Neural cell (in vitro differentiated cells): ENCODE measurements at regions not wholly inside any gene's neighbourhood (a gene's known extent, or its start where the extent isn't known, plus 50 kb on each side); places are given as distances from the start of the nearest gene placed in this dataset.

ENCODE experiments used
- POLR2AphosphoS5 ChIP-seq: IDR thresholded peaks from 2 replicates; pipeline ENCODE4 v1.6.1; 2012
- RAD21 ChIP-seq: fragments of 450-650 bp; conservative IDR thresholded peaks from 2 replicates; pipeline ENCODE4 v1.6.1; 2014; ENCODE audit warnings: antibody characterized with exemption, mild to moderate bottlenecking, moderate library complexity
- TAF1 ChIP-seq: IDR thresholded peaks from 2 replicates; pipeline ENCODE4 v1.6.1; 2012; ENCODE audit warnings: low read depth
- TF ChIP-seq, protein P1 (sequence below): fragments of 450-650 bp; IDR thresholded peaks from 2 replicates; pipeline ENCODE4 v1.5.1; 2014; ENCODE audit warnings: antibody characterized with exemption, mild to moderate bottlenecking, moderate library complexity; ENCODE audit not compliant: poor library complexity, severe bottlenecking
- TF ChIP-seq, protein P2 (sequence below): IDR thresholded peaks from 2 replicates; pipeline ENCODE4 v1.6.1; 2012; ENCODE audit warnings: borderline replicate concordance

DNA sequence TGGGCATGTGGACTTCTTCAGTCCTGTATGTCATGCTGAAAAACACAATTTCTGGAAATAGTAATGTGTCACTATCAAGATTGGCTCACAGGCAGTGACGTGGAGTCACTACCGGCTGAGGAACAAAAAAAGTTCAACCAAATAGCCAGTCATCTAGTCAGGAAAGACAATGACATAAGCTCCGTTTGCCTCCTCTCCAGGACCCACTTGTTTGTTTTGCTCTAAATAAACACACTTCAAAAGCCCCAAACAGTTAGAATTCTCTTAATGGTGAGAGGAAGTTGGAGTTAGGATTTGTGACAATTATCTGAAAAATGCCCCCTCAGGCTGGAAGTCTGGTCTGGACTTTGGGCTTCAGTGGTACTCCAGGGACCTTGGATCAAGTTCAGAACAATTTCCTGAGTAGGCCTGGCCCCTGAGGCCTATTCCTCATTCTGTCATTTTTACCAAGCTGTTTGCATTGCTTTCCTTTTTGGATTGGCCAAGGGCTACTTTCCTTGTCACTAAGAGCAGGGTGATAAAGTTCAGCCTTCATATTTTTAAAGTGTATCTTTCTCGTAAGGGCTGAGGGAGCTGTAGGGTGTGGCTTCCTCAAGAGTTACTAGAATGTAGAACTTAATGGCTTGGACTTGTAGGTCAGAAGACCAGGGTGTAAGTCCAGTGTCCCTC is 98.9 kb downstream of the EOMES start:
- TF ChIP-seq, protein P1, sequence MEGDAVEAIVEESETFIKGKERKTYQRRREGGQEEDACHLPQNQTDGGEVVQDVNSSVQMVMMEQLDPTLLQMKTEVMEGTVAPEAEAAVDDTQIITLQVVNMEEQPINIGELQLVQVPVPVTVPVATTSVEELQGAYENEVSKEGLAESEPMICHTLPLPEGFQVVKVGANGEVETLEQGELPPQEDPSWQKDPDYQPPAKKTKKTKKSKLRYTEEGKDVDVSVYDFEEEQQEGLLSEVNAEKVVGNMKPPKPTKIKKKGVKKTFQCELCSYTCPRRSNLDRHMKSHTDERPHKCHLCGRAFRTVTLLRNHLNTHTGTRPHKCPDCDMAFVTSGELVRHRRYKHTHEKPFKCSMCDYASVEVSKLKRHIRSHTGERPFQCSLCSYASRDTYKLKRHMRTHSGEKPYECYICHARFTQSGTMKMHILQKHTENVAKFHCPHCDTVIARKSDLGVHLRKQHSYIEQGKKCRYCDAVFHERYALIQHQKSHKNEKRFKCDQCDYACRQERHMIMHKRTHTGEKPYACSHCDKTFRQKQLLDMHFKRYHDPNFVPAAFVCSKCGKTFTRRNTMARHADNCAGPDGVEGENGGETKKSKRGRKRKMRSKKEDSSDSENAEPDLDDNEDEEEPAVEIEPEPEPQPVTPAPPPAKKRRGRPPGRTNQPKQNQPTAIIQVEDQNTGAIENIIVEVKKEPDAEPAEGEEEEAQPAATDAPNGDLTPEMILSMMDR, result no peak
- TF ChIP-seq RAD21, result no peak
- TF ChIP-seq, protein P2, sequence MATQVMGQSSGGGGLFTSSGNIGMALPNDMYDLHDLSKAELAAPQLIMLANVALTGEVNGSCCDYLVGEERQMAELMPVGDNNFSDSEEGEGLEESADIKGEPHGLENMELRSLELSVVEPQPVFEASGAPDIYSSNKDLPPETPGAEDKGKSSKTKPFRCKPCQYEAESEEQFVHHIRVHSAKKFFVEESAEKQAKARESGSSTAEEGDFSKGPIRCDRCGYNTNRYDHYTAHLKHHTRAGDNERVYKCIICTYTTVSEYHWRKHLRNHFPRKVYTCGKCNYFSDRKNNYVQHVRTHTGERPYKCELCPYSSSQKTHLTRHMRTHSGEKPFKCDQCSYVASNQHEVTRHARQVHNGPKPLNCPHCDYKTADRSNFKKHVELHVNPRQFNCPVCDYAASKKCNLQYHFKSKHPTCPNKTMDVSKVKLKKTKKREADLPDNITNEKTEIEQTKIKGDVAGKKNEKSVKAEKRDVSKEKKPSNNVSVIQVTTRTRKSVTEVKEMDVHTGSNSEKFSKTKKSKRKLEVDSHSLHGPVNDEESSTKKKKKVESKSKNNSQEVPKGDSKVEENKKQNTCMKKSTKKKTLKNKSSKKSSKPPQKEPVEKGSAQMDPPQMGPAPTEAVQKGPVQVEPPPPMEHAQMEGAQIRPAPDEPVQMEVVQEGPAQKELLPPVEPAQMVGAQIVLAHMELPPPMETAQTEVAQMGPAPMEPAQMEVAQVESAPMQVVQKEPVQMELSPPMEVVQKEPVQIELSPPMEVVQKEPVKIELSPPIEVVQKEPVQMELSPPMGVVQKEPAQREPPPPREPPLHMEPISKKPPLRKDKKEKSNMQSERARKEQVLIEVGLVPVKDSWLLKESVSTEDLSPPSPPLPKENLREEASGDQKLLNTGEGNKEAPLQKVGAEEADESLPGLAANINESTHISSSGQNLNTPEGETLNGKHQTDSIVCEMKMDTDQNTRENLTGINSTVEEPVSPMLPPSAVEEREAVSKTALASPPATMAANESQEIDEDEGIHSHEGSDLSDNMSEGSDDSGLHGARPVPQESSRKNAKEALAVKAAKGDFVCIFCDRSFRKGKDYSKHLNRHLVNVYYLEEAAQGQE, result no peak
- no peak for TF ChIP-seq POLR2AphosphoS5
- no peak for TF ChIP-seq TAF1
